HepG2 (cell line): ENCODE measurements at regions not wholly inside any gene's neighbourhood (a gene's known extent, or its start where the extent isn't known, plus 50 kb on each side); places are given as distances from the start of the nearest gene placed in this dataset.

Experiments
- EED ChIP-seq: sonication (generic); formaldehyde crosslinking; IDR thresholded peaks from 2 replicates; pipeline ENCODE4 v1.5.0; 2020; ENCODE audit warnings: mild to moderate bottlenecking, missing genetic modification reagents
- FOXA1 ChIP-seq, 2 experiments: fragments of 450-650 bp in 1 of 2; sonication (generic) in 1 of 2; formaldehyde crosslinking in 1 of 2; IDR thresholded peaks; 2 replicates each; pipeline versions ENCODE4 v1.4.0 to v1.6.1; 2016 to 2020; ENCODE audit warnings: missing genetic modification reagents in 1 of 2
- MTF2 ChIP-seq: sonication (generic); formaldehyde crosslinking; IDR thresholded peaks from 2 replicates; pipeline ENCODE4 v1.5.0; 2020; ENCODE audit warnings: missing genetic modification reagents, borderline replicate concordance
- NFIC ChIP-seq: IDR thresholded peaks from 2 replicates; pipeline ENCODE4 v1.6.1; 2012; ENCODE audit warnings: mild to moderate bottlenecking, low read length, inconsistent platforms
- RAD21 ChIP-seq: fragments of 450-650 bp; formaldehyde crosslinking; IDR thresholded peaks from 2 replicates; pipeline ENCODE4 v1.5.0; 2020; ENCODE audit warnings: mild to moderate bottlenecking
- SIN3A ChIP-seq: IDR thresholded peaks from 2 replicates; pipeline ENCODE4 v1.6.1; 2011; ENCODE audit warnings: low read depth, mild to moderate bottlenecking, control low read depth, low read length, borderline replicate concordance
- SP1 ChIP-seq, 2 experiments: fragments of 450-650 bp in 1 of 2; sonication (generic) in 1 of 2; formaldehyde crosslinking in 1 of 2; IDR thresholded peaks; 2 replicates each; pipeline versions ENCODE4 v1.4.0 to v1.6.1; 2016 to 2020; ENCODE audit warnings: missing genetic modification reagents in 1 of 2
- TCF7 ChIP-seq: sonication (generic); IDR thresholded peaks from 2 replicates; pipeline ENCODE4 v1.6.1; 2016; ENCODE audit warnings: antibody characterized with exemption, low read depth
- ZNF124 ChIP-seq: sonication (generic); formaldehyde crosslinking; IDR thresholded peaks from 2 replicates; pipeline ENCODE4 v1.4.0; 2020; ENCODE audit warnings: missing genetic modification reagents
- TF ChIP-seq, protein P1 (sequence below): sonication (generic); formaldehyde crosslinking; IDR thresholded peaks from 2 replicates; pipeline ENCODE4 v1.4.0; 2020; ENCODE audit warnings: missing genetic modification reagents

DNA sequence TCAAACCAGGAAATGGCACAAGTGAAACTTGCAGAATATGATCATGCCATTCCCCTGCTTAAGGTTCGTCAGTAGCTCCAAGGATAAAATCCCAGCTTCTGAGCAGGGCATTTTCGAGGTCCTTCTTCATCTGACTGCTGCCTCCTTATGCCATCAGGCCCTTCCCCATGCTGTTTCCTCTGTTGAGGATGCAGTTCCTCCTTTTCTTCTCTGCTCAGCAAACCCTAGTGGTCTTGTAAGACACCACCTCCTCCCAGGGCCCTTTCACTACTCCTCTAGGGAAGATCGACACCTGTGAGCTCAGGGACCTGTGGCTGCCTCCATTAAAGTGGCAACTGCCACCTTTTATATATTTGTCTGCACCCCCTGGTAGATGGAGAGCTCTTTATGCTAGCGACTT, 62.1 kb upstream of the JUN start:
- no peak for TF ChIP-seq SIN3A
- TF ChIP-seq RAD21 (CRISPR knock-in tag), result no peak
- TF ChIP-seq ZNF124 (CRISPR knock-in tag), result no peak
- no peak for TF ChIP-seq MTF2 (CRISPR knock-in tag)
- no peak for TF ChIP-seq TCF7
- TF ChIP-seq, protein P1, sequence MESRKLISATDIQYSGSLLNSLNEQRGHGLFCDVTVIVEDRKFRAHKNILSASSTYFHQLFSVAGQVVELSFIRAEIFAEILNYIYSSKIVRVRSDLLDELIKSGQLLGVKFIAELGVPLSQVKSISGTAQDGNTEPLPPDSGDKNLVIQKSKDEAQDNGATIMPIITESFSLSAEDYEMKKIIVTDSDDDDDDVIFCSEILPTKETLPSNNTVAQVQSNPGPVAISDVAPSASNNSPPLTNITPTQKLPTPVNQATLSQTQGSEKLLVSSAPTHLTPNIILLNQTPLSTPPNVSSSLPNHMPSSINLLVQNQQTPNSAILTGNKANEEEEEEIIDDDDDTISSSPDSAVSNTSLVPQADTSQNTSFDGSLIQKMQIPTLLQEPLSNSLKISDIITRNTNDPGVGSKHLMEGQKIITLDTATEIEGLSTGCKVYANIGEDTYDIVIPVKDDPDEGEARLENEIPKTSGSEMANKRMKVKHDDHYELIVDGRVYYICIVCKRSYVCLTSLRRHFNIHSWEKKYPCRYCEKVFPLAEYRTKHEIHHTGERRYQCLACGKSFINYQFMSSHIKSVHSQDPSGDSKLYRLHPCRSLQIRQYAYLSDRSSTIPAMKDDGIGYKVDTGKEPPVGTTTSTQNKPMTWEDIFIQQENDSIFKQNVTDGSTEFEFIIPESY, result no peak
- TF ChIP-seq NFIC, result no peak
- TF ChIP-seq EED (CRISPR knock-in tag), result no peak
- no peak for TF ChIP-seq SP1 (IDR thresholded peaks at IDR 0.05)
- TF ChIP-seq SP1 (CRISPR knock-in tag; IDR thresholded peaks at IDR 0.05), result no peak
- TF ChIP-seq FOXA1 (IDR thresholded peaks at IDR 0.05), result no peak
- no peak for TF ChIP-seq FOXA1 (CRISPR knock-in tag; IDR thresholded peaks at IDR 0.05)
